HG03139 (cell line): ENCODE measurements at regions not wholly inside any gene's neighbourhood (a gene's known extent, or its start where the extent isn't known, plus 50 kb on each side); places are given as distances from the start of the nearest gene placed in this dataset.

ENCODE experiments used
- ATAC-seq: cut with Tn5 transposase; IDR thresholded peaks from one replicate; pipeline ENCODE4 v1.9.1; 2021; ENCODE audit not compliant: unreplicated experiment

DNA sequence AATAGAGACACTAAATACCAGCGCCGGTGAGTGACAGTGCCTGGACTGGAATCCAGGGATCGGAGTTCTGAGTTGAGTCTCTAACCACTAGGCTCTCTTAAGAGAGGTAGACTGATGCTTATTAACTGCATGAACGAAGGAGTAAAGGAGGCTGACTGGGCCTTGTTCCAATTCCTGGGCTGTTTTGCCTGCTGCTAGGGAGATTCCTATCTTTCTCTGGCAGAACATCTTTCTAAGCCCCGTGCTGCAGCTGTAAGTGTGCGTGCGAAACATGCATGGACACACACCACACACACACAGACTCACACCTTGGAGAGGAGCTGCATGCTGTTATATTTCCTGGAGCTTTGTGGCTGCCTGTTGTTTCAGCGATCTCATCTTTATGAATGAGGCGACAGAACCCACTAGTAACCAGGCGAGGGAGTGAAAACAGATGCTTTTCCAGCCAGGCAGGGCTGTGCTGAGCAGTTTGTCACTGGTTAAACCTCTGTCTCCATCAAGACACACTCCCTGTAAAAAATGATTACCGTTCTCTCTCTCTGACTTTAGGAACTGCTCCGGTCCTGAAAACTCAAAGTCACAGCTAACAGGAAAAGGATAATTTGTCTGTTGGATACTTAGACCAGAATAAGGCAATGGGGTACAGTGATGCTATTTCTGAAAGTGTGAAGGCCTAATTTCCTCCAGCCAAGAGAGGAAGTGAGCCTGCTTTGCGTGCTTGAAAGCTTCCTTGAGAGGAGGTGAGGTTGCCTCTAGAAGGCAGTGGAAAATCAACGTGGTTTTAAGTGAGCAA is 157.4 kb upstream of the ZNF217 start:
- ATAC-seq, result peak; percentile 68

DNA sequence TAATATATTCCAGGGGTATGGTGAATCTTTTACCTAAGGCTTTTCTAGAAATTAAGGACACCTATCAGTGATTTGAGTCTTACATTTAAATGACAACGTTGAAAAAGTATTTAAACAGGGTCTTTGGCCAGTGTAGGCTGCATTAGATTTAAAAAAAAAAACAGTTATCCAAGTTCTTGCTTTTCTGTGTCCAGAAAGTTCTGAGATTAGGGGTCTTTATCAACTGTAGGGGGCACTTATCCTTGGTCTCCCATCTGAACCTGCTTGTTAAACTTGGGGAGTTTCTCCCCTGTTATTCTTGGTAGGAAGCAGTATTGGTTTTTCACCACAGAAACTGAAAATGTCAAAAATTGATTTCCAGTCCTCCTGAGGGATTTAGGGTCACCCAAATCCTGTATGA is 155.9 kb upstream of the ZNF217 start:
- ATAC-seq, result no peak

DNA sequence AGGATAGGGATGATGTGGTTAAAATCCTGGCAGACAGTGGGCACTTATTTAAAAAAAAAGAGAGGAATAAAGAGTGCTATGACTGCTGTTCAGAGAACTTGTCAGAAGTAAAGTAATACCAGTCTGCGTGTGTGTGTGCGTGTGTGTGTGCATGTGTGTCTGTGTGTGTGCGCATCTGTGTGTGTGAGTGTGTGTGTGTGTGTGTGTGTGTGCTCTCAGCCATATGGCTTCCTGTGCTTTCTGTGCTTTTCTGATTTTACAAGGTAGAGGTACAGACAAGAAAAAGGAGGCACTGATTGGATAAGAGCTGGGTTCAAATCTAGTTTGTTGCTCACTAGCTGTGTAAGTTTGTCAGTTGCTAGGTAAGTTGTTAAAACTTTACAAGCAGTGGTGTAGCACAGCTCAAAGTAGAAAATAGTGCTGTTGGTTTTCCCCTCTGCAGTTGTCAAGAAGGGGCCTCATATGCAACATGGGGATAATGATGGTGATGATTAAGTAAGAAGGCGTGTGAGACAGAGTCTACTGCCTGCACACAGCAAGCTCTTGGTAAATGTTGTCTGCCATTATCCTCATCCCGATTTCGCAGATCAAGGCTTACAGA is 155.3 kb upstream of the ZNF217 start:
- no peak for ATAC-seq

DNA sequence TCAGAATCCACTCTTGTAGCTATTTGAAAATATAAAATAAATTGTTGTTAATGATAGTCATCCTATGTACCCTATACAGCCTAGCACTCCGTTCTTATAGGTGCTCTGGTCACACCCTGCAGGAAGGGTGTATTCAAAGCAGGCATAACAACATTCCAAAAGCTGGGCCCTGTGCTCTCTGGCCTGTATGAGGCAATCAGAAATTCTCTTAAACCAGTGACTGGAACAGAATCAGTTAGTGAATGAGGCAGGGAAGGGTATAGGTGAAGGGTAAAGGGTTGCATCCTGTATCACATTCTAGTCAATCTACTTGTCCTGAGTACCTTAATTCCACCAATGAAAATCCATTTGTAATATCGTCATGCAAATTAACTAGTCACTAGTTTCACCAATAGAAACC is 154.5 kb upstream of the ZNF217 start:
- ATAC-seq, result no peak

DNA sequence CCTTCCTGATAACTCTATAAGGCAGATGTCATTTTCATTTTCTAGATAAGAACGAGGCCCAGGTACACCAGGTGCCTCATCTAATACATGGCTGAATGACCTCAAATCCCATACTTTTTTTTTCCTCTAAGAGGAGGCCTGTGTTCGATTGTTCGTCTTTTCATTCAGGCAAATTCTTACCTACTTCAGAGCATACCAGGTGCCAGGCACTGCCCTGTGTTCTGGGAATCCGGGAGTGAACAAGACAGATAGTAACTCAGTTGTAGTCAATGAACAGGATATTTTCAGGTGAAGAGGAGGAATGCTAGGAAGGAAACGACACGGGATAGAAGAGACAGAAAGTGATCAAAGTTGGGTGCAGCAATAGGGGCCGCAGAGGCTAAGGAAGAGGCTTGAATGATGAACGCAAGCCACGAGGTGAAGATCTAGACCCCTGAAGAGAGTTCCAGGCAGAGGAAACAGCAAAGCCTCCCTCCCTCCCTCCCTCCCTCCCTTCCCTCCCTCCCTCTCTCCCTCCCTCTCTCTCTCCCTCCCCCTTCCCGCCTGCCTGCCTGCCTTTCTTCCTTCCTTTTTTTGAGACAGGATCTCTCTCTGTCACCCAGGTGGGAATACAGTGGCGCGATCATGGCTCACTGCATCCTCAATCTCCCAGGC is 150.1 kb upstream of the ZNF217 start:
- no peak for ATAC-seq

DNA sequence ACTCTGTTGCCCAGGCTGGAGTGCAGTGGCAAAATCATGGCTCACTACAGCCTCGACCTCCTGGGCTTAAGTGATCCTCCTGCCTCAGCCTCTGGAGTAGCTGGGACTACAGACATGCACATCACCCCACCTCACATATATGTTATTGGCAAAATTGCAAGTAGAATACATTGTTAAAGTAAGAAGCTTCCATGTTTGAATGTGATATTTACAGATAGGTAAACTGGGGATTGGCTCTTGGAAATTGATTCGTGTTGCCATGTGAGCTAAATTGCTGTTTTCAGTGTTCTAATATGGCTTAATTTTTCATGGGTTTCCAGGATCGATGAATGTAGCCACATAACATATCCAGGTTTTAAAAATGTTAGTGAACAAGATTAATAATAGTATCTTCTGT is 149.0 kb upstream of the ZNF217 start:
- no peak for ATAC-seq

DNA sequence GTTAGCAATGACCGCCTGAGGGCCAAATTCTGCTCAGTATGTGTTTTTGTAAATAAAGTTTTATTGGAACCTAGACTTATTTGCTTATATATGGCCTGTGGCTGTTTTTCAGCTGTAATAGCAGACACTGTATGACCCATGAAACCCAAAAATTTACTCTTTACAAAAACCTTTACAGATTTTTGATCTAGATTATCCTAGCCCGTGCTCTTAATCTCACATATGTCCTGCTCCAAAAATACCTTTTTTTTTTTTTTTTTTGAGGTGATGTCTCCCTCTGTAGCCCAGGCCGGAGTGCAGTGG is 148.0 kb upstream of the ZNF217 start:
- no peak for ATAC-seq

DNA sequence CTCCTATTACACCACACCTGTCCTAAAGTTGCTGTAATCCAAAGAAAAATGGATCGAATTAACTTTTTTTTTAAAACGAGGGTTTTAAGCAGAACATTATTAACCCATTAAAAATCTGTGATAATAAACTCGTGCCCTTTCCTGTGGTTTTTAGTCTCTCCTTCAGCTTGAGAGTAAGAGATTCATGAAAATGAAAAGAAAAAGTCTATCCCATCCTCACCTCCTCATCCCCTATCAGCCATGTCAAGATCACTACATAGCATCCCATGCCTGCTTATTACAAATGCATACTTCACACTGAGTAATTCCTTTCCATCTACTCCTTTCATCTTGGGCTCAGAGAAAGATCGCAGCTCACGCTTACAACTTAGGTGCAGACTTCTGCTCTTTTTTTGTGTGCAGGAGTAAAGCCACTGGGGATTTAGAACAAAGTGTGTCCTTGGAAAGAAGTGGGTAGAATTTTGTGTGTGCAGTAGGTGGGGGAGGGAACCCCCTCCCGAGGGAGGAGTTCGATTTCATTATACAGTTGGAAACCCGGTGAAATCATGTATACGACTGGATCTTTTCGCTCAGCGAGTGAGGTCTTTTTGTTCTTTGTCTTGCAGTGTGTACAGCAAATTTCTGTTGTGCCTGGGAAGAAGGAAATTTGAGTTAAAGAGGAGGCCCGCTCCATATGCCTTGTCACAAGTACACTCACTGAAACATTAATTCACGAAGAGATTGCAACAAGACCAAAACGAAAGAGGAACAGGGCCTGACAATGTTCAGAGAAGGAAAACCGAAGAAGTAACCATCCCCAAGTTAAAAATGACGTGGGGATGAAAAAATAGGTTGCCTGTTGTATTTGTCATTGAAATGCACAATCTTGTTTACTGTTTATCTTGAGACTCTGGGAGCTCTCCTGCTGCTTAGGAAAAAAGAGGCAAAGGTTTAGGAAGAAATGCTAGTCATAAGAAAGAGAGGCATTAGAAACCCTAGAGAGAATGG is 146.5 kb upstream of the ZNF217 start:
- ATAC-seq, result peak; percentile 48

DNA sequence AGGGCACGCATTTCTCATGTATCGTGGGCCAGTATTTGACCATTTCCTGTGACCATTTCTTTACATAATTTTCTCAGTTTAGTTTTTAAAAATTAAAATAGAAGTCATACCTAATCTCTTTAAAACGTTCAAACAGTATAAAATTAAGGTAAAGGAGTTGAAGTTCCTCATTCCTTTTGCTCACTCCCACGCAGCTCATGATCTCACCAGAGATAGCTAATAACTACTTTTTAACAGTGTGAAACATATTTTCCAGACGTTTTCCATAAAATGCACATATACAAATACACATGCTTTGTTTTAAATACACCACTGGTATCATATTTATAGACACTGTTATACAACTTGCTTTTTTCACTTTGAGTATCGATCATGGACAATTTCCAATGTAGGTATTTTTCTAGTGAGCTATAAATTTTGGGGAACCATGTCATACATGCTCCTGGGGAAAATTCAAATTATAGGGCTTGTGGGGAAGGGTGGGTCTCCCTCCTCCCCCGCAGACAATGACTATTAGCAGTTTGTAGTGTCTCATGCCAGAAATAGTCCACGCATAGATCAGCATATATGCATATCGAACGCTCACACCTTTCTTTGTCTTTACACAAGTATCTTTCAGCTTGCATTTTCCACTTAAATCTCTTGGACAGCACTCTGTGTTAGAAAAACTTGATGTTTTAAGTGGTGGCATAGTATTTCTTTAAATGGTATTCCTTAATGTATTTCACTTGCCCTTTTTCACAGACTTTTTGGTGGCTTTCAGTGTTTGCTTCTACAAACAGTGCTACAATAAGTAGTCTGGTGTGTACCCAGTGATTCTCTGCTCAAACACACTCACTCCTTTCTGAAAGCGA is 145.5 kb upstream of the ZNF217 start:
- no peak for ATAC-seq

DNA sequence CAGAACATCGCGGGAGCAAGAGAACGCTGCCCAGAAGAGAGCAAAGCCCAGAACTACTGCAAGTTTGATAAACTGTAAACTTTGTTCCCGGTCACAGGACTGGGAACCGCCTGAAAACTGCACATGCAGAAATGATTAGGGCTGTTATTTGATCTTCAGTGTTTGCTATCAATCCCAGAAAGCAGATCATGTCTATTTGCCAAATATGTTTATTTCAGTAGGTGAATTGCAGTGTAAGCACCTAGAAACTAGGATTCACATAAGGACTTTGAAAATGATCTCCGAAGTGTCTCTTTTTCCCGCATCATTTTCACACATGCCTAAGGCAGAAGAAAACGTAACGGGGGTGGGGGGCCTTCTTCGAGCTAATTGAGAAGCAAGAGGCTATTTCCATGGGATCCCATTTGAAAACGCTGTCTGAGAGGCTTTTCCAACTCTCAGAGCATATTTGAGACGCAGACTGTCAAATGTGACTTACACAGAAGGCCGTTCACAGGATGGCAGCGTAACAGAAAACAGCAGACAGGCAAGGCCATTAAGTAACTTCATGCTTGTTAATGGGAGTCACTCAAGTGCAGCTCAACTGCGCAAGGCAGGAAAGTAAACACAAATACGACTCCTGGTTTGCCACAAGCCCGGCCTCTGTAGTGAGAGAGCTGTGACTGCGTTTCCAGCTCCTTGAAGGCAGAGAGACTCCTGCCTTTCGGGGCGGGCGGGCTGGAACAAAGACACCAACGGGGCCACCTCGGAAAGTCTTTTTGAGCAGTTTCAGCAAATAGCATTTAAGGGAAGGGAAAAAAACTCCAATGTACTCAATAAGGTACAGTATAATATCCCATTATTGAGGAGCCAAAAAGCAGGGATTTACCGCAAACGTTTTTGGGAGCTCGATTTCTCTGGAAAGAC is 144.7 kb upstream of the ZNF217 start:
- ATAC-seq, result no peak

DNA sequence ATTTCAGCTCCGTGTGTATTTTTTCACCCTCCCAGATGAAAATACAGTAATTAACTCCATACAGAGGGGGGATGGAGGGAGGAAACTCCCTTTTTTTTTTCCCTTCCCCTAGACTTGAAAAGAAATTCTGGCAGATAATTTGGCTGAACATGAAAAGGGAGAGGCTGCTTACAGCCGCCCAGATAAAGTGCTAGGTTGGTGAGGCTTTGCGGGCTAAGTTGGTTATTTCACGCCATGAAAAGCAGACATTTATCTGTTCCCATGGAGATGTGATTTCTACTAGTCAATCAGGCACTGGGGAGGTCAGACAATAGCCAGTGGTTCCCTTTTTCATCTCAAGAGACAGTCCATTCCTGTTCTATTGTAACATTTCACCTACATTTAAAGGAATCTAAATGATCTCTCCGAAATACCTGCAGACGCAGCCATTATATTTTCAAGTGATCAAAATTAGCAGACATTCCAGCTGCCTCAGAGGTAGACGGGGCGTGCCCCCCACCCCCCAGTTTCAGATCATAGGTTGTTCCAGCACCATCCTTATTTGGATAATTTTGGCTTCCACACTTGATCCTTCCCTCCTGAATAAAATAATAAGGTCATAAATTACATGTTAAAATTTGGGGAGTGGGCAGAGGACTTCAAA is 143.9 kb upstream of the ZNF217 start:
- ATAC-seq, result no peak

DNA sequence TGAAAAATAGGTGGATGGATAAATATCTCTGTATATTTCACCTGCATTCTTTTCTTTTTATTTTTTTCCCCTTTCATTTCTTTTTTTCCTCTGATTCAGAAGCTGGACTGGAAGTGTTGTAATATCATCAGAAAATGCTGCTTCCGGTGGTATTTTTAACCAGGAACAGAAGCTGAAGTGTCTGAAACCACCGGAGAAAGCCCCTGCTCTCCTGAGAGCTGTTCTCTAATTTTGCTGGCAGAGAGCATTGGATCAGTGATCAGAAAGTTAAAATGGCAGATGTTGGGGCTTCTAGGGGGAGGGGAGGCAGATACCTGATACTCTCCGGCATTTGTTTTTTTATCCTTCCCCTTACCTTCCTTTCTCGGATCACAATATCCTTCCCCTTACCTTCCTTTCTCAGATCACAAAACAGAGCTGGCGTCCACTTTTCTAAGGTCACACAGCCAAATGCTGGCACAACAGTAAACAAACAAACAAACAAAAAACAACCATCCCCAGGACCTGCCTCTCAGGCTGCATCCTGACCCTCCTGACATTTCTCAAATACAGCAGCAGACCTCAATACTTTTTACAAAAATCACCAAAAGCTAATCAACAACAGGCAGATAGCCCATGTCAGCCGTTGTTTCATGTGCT is 143.2 kb upstream of the ZNF217 start:
- no peak for ATAC-seq

DNA sequence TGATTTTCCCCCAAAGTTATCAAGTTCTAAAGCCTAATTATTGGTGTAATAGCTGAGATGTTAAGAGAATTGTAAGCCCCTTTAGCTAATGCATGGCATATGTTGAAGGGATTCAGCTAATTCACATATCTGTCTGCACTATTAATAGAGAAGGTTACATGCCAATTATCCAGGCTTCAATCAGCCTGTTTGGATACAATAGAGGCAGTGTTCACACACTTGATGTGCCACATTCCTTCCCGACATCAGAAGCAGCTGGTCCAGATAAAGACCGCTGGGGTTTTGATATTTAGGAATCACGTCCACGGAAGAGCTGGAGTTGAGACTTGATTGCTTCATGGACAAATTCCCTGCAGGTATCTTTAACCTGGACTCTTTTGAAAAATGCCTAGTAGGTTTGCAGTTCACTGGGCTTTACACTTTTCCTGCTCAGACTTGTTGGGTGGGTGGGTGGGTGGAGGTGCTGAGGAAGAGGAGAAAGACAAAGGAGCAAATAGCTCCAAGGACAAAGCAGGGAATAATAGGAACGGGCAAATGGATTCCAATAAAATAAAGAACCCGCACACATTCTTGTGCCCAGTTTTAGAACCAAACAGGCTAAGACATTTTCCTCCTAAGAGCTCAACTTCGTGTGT is 142.6 kb upstream of the ZNF217 start:
- ATAC-seq, result no peak

DNA sequence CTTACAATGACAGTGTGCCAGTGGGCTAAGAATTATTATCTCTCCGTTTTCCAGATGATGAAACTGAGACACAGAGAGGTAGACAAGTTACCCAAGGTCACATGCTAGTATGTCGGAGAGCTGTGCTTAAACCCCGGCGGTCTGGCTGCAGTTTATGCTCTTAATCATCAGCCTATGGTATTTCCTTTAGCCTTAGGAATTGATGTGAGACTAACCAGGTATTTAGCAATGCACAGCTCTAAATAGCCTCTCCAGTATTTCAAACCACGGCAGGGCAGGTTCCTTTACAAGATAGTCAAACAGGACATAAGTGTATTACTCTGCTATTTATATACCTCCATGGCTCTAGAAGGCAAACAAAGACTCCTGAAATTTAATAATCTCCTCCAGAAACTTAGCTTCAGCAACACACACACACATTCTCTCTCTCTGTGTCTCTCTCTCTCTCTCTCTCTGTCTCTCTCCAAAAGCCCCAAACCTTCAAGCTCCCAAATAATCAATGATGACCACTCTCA is 142.0 kb upstream of the ZNF217 start:
- no peak for ATAC-seq

DNA sequence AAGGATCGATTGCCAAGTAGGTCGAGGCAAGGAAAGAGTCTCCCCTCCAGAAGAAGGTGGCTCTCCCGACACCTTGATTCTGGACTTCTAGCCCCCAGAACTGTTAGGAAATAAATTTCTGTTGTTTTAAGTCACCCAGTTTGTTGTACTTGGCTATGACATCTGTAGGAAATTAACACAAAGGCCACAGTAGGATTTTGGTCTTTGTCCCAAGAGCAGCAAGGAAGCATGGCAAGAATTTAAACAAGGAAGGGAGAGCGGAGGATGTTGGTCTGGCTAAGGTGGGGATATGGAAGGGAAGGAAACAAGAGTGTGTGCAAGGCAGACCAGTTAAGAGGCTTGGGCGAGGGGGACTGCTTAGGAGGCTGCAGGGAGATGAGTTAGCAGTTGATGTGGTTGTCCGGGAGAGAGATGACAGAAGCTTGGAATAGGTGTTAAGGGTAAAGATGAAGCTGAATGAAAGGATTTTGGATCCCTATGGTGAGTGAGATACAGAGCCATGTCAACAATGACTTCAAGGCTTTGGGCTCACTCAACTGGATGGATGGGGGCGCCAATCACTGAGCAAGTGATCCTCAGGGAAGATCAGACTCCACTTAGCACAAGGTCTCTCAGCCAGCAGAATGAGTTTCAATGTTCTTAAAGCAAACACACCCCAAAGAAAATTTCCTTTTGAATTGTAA is 140.5 kb upstream of the ZNF217 start:
- no peak for ATAC-seq

DNA sequence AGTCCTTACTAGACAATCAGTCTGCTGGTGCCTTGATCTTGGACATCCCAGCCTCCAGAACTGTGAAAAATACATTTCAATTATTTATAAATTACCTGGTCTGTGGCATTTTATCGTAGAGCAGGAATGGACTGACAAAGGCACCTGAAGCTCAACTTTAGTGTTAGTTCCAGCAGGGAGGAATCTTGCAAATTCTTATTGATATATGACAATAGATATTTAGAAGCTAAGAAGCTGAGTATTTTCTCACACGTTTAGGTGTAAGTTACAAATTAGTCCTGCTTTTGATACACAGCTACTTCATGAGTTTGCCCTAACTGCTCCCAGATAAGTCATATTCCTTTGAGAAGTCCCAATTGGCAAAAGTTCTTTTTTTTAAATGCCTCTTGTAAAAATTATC is 138.0 kb upstream of the ZNF217 start:
- no peak for ATAC-seq

DNA sequence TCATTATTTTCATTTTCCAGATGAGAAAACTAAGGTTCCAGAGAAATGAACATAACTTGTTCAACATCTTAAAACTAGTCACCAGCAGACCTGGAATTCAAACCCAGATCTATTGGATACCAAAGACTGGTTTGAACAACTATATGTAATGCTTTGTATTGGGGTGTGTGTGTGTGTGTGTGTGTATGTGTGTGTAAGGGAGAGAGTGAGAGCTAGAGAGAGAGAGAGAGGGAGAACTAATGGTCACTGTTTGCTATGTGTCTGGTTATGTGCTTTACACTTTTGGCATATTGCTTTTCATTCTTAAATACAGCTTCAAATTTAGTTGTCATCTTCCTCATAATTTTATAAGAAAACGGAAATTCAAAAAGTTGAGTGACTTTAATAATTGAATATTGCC is 134.7 kb upstream of the ZNF217 start:
- no peak for ATAC-seq
